Ishikawa (cell line): ENCODE measurements at regions not wholly inside any gene's neighbourhood (a gene's known extent, or its start where the extent isn't known, plus 50 kb on each side); places are given as distances from the start of the nearest gene placed in this dataset.

Experiments
- CEBPB ChIP-seq: IDR thresholded peaks from 2 replicates; pipeline ENCODE4 v1.6.1; 2012
- CREB1 ChIP-seq: IDR thresholded peaks from 2 replicates; pipeline ENCODE4 v1.6.1; 2012; ENCODE audit warnings: low read depth
- EGR1 ChIP-seq: IDR thresholded peaks from 2 replicates; pipeline ENCODE4 v1.6.1; 2012
- EP300 ChIP-seq: IDR thresholded peaks from 2 replicates; pipeline ENCODE4 v1.6.1; 2012; ENCODE audit warnings: borderline replicate concordance
- FOXM1 ChIP-seq: IDR thresholded peaks from 2 replicates; pipeline ENCODE4 v1.6.1; 2012; ENCODE audit warnings: low read depth, borderline replicate concordance
- MAX ChIP-seq: IDR thresholded peaks from 2 replicates; pipeline ENCODE4 v1.6.1; 2012
- NFIC ChIP-seq: IDR thresholded peaks from 2 replicates; pipeline ENCODE4 v1.6.1; 2012
- RAD21 ChIP-seq: IDR thresholded peaks from 2 replicates; pipeline ENCODE4 v1.6.1; 2012; ENCODE audit warnings: low read depth
- REST ChIP-seq: IDR thresholded peaks from 2 replicates; pipeline ENCODE4 v1.6.1; 2012; ENCODE audit warnings: low read depth, mild to moderate bottlenecking
- TAF1 ChIP-seq: IDR thresholded peaks from 2 replicates; pipeline ENCODE4 v1.6.1; 2012; ENCODE audit warnings: low read depth, mild to moderate bottlenecking
- TCF12 ChIP-seq: IDR thresholded peaks from 2 replicates; pipeline ENCODE4 v1.6.1; 2012; ENCODE audit warnings: low read depth
- TEAD4 ChIP-seq: IDR thresholded peaks from 2 replicates; pipeline ENCODE4 v1.6.1; 2012
- YY1 ChIP-seq: IDR thresholded peaks from 2 replicates; pipeline ENCODE4 v1.6.1; 2012; ENCODE audit warnings: low read depth
- ZBTB7A ChIP-seq: IDR thresholded peaks from 2 replicates; pipeline ENCODE4 v1.6.1; 2012; ENCODE audit warnings: low read depth
- TF ChIP-seq, protein P1 (sequence below): IDR thresholded peaks from 2 replicates; pipeline ENCODE4 v1.6.1; 2012

DNA sequence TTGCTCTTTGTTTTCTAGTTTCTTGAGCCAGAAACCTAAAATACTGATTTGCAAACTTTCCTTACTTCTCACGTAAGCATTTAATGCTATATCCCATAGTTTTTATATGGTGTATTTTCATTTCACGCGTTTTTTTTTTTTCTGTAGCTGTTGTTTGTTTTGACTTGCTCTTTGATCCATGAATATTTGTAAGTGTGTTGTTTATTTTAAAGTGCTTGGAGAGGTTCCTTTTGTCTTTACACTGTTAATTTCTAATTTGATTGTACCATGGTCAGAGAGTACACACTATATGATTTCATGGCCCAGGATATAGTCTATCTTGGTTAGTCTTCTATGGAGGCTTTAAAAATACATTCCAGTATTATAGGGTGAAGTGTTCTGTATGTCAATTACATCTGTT is 84.8 kb upstream of the RNF217 start:
- TF ChIP-seq EGR1 = no peak
- no peak for TF ChIP-seq EP300
- no peak for TF ChIP-seq YY1
- no peak for TF ChIP-seq MAX
- TF ChIP-seq, protein P1, sequence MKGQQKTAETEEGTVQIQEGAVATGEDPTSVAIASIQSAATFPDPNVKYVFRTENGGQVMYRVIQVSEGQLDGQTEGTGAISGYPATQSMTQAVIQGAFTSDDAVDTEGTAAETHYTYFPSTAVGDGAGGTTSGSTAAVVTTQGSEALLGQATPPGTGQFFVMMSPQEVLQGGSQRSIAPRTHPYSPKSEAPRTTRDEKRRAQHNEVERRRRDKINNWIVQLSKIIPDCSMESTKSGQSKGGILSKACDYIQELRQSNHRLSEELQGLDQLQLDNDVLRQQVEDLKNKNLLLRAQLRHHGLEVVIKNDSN = no peak

- TF ChIP-seq ZBTB7A = no peak
- no peak for TF ChIP-seq EP300
- TF ChIP-seq CREB1 = no peak
- TF ChIP-seq CEBPB = no peak
- TF ChIP-seq MAX = no peak
- TF ChIP-seq REST = no peak
- no peak for TF ChIP-seq TAF1
- TF ChIP-seq, protein P1 = no peak
- TF ChIP-seq NFIC = no peak
- TF ChIP-seq FOXM1 = no peak
- TF ChIP-seq RAD21 = no peak
- TF ChIP-seq TEAD4 = no peak
- no peak for TF ChIP-seq YY1
Measured at GRCh38 chr6:124879110-124879991, 82.9 kb upstream of the RNF217 start.

DNA sequence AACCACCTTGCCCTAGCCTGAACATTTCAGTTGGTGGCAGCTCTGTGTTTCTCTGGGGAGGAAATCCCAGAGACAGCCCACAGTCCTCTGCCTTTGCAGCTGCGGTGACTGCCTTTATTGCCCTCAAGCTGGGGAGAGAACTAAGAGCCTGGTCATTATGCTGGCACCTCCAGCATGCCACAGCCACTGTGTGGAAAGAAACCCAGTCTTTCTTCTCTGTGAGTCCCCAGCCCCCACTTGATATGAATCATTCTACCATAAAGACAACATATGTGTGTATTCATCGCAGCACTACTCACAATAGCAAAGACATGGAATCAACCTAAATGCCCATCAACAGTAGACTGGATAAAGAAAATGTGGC is 82.3 kb upstream of the RNF217 start:
- TF ChIP-seq MAX = no peak
- TF ChIP-seq YY1 = no peak
- TF ChIP-seq TEAD4 = no peak

DNA sequence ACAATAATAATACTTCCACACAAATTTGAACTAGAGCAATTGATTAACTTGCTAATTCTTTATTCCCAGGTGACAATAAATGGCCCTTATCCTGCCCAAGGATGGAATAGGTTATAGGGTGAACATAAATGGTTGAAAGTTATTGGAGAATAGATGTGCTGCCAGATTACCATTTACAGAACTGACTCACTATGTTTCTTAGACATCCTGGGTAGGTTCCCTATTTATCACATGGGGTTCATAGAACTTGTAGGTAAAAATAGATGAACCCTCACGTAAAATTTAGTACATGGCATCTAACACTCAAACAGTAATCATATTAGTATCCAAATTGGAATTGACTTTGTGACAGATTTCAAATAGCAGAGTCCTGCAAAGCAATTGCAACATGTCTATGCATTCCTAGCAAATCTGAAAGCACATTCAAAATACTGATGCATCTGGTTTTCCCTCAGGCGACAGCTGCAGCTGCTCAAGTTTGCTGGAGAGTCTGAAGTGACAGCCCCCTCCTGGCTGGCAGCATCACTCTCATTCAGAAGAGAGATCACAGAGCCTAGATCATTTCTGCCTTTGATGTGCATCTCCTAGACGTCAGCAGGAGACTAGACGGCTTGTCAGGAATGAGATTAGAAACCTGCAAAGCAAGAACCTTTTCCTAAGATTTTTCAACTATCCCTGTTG is 80.2 kb upstream of the RNF217 start:
- TF ChIP-seq YY1 (no peak), FOXM1 (no peak), MAX (no peak), ZBTB7A (no peak)

GRCh38 chr6:124882579-124883393 is 79.5 kb upstream of the RNF217 start:
- TF ChIP-seq CEBPB (peak; percentile 90), REST (no peak)

DNA sequence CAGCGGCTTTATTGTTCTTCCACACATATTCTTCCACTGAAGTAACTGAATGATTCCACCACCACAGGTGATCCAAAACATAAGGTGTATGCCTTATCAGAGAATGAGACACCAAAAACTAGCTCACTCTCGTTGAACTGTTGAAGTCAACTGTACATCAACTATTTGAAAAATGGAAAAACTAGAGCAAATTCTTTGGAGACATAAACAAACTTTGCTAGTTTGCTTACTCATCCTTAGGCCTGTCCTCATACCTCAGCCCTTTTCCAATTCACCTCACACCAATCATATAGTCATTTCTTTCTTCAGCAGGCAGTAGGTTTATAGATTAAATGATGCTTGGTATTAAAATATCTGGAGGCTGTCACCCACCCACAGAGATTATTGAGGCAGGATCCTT is 77.1 kb upstream of the RNF217 start:
- no peak for TF ChIP-seq EP300
- TF ChIP-seq YY1 = no peak
- no peak for TF ChIP-seq EGR1
- TF ChIP-seq, protein P1 = no peak
- no peak for TF ChIP-seq CEBPB
- TF ChIP-seq ZBTB7A = no peak
- TF ChIP-seq FOXM1 = no peak
- no peak for TF ChIP-seq REST
- no peak for TF ChIP-seq TCF12
- no peak for TF ChIP-seq TAF1
- TF ChIP-seq CREB1 = no peak
- no peak for TF ChIP-seq TEAD4
- TF ChIP-seq NFIC = no peak
- no peak for TF ChIP-seq MAX
- TF ChIP-seq RAD21 = no peak
